Anterior cingulate cortex (tissue), 58 donors: ENCODE measurements at regions not wholly inside any gene's neighbourhood (a gene's known extent, or its start where the extent isn't known, plus 50 kb on each side); places are given as distances from the start of the nearest gene placed in this dataset.

ENCODE experiments used
- DNase-seq, 58 donors: peaks; one replicate each; lab custom pipeline; 2025; lab: John Stamatoyannopoulos, UW

- DNase-seq, result no peak
Observed at GRCh38 chr3:75983609-75984290, 198.4 kb upstream of the ZNF717 start.

- no peak for DNase-seq
Observed at GRCh38 chr3:75985432-75985831, 200.1 kb upstream of the ZNF717 start.

- DNase-seq, result no peak
Observed at GRCh38 chr3:76010252-76010651, 224.9 kb upstream of the ZNF717 start.

DNA sequence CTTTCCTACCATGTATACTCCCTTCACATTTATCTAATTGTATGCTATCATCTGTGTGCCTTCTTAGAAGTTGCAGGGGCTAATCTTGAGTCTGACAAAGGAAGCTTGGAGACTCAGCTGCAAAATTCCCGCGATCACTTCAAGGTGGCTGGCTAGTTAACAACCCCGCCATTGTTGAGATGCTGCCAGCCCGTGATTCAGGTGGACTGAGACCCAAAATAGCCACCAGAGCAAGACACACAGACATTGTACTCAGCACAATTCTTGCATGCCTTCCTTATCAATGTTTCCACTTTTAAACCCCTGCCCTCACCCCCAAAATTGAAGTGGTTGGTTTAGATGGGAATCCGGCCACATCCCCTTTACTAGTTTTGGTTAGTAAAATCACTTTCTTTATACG, 225.8 kb upstream of the ZNF717 start:
- DNase-seq, result no peak

DNA sequence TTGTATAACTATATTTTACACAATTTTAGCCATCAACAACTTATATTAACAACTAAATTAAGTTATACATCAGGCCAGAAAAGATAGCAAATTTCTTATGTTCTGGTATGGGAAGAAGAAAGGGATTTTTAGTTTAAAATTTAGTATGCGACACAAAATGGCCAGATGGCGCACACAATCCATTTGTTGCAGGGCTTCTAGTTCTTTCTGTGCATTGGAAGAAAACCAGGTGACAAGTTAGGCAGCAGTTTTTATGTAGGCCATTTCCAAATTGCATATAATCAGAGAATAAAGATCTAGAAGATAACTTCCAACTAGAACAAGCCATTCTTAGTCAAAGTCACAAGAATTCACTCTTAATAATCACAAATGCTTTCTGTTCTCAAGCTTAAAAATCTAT, 230.1 kb upstream of the ZNF717 start:
- DNase-seq, result no peak

DNA sequence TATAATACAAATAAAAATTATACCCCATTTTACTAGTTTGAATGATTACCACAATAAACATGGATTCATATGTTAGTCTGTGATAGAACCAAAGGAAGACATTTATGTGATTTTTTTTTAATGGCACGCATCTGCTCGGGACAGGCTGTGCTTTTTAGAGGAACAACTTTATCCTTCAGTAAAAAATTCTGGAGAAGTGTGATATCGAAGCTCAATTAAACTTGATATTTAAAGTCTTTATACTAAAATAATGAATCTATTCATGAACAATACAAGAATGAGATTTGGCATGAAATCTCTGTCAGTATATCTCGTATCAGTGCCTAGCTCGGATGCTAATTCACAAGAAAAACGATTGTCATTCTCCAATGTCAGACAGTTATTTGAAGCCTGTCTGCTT, 230.8 kb upstream of the ZNF717 start:
- no peak for DNase-seq

GRCh38 chr3:76016769-76017439, 231.6 kb upstream of the ZNF717 start:
- no peak for DNase-seq

GRCh38 chr3:76021376-76021775, 236.0 kb upstream of the ZNF717 start:
- no peak for DNase-seq

DNA sequence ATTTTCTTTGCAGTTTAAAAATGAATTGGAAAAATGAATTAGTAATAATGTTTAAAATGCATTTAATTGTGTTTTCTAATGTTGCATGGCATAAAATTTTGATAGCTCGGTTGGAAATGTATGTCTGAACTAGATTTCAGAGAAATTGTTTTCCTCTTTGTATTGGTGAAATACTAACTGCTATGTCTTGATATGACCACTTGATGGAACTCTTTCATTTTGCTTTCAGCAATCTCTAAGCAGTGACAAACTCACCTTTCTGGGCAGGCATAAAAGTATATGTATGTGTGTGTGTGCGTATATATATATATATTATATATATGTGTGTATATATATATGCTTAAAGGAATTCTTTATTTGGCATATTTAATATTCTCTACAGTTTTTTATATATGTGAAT, 239.3 kb upstream of the ZNF717 start:
- no peak for DNase-seq

- DNase-seq, result no peak
Observed at GRCh38 chr3:76025561-76025960, 240.2 kb upstream of the ZNF717 start.

GRCh38 chr3:76026379-76026778, 241.0 kb upstream of the ZNF717 start:
- DNase-seq, result no peak

GRCh38 chr3:76028774-76029173, 243.4 kb upstream of the ZNF717 start:
- no peak for DNase-seq

DNA sequence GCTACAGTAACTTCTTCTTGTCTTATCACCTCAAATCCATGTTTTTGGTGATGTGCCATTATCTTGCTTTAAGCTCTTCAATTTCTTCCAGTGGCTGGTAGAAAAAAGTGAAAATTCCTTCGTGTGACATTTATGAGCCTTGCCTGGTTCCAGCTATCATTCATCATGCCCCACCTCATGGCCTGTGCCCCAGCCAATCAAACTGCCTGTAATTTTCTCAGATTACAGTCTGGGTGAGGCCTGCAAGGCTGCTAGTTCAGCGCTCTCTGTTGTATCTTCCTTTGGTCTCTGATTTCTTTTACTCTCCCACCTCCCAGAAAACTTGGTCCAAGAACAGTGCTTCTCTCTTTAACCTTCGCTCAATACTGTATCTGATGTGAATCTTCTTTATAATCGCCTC, 249.3 kb upstream of the ZNF717 start:
- DNase-seq, result no peak

DNA sequence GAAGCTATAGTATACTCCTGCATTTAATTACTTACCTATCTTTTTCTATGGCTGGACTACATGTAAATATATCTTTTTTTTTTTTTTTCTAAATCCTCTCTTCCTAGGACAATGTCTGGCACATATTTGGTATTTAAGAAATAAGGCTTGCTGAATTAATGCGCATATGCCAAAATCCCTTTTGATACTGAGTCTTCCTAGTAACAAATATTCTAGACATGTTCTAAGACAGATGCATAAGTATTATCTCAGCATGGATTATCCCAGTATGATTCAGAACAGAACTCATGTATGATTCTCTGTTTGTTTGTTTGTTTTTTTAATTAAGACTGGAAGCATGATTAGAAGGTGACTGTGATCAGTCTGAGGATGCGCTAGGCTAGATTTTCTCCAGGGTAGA, 249.8 kb upstream of the ZNF717 start:
- no peak for DNase-seq

DNA sequence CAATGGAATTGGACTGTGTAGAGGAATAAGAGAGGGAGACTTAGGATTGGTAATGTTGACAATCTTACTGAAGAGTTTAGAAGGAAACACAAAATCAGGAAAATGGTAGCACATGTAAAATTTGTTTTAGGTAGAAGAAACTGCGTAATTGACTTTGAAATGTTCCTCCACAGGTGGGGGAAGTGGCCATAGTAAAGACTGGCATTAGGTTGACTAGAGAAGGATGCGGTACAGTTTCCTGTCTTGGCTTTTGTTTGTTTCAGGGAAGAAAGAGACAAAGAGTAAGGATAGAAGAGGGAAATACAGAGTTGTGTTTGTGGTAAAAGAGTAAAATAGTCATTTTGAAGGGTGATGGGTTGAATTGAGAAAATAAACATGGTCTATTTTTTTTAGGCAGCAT, 253.6 kb upstream of the ZNF717 start:
- no peak for DNase-seq

- DNase-seq, result no peak
Observed at GRCh38 chr3:76039431-76039830, 254.1 kb upstream of the ZNF717 start.

DNA sequence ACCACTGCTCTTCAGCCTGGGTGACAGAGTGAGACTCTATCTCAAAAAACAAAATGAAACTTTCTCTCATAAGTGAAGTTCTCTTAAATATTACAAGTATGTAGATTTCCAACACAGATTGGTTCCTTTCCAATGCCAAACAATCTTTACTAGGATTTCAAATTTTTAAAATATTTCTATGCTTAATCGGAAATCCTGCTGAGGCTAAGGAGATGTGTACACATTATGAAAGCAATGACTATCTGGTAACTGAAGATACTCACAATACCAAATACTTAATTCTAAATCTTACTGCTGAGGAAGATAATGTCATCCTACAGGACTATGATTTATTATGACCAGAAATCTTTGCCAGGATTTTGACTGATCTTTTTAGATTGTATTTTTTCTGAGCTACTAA, 255.6 kb upstream of the ZNF717 start:
- no peak for DNase-seq

GRCh38 chr3:76043746-76044145, 258.4 kb upstream of the ZNF717 start:
- no peak for DNase-seq

DNA sequence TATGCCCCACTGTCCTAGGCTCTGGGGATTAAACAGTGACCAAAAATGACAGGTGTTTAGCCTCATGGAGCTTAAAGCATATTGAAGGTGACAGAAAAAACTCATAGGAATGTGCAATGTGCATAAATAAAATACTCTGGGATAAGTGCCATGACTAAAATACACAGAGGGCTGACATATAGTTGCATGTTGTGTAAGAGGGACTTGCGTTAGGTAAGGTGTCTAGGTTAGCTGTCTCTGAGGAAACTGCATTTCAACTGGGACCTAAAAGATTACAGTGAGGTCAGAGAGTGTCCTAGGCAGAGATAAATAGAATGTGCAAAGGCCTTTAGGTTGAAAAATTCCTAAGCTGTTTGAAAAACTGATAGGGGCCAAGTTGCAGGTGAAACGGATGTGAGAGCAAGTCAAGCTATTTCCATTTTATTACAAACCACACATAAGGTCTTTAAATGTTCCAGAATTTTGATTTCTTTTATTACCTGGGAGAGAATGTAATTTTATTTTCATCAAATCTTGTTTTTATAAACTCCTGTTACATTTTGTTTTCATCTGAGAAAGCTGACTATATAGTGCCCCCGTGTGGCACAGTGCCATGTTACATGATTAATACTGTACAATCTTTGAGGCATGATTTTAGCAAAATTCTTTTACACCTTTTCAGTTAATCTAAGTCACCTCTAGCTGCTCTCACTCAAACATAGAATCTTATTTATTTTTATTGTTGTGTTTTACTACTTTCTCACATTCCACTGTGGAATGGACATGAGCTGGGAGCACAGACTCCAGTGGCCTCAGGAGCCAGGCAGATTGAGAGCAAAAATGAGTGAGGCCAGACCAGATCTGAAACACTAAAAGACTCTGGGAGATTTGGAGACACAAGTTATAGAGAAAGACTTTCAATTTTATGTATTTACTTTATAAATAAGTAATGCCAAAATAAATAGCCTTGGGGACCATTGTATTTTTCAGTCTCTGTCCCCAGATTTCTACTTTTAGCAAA, 259.6 kb upstream of the ZNF717 start:
- peak in 15 of 58 donors; percentile 0 to 63 (median 7) for DNase-seq

DNA sequence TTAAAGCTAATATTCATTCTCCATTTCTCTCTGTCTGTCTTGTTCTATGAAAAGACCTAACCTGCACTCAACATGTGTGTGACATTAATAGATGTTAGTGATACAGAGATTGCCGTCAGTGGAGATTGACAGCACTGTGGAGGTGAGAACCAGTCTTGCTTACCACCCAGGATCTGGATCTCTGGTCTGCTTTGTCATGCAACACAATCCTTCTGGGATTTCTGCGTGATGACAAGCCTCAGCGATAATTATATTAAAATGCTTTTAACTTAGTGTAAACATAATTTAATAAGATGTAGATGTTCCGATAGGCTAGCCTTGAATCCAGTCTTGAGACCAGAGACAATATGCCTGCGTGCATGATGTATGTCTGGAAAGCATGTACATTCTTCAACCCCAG, 262.0 kb upstream of the ZNF717 start:
- no peak for DNase-seq

- no peak for DNase-seq
Observed at GRCh38 chr3:76049776-76050175, 264.4 kb upstream of the ZNF717 start.
